Cerebellar nuclear complex (tissue), 1 donor: ENCODE measurements at regions not wholly inside any gene's neighbourhood (a gene's known extent, or its start where the extent isn't known, plus 50 kb on each side); places are given as distances from the start of the nearest gene placed in this dataset.
"Not testable (repeated sequence)": the region's sequence is repeated elsewhere in the genome, so short reads cannot be mapped to it uniquely, and the experiment has no call there.

ENCODE experiments used
- DNase-seq, 2 experiments: peaks; one replicate each; lab custom pipeline; 2025; lab: John Stamatoyannopoulos, UW

GRCh38 chr6:120930500-120930899 lies 403.8 kb downstream of the TBC1D32 start:
- not testable (repeated sequence) for DNase-seq

- DNase-seq, result no peak
Observed at GRCh38 chr6:120924214-120924613, 410.1 kb downstream of the TBC1D32 start.

- DNase-seq, result no peak
Observed at GRCh38 chr6:120918137-120918536, 416.1 kb downstream of the TBC1D32 start.

DNA sequence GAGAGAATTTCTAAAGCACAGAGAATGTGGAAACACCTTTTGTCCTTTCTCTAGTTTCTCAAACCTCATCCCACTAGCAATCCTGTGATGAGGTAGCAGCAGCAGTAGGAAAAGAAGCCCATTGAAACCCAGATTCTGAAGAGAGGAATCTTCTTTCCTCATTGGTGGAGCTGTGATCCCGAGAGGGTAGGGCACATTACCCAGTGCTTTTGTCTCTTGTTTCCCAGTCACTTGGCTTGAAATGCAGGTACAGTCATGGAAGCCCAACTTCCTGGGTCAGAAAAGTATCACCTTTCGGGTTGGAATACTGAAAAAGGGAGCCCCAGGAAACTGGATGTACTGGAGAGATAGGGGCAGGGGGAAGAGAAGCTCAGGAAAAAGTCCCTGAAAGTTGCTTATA lies 417.4 kb downstream of the TBC1D32 start:
- no peak for DNase-seq

GRCh38 chr6:120913486-120913885 lies 420.8 kb downstream of the TBC1D32 start:
- no peak for DNase-seq

DNA sequence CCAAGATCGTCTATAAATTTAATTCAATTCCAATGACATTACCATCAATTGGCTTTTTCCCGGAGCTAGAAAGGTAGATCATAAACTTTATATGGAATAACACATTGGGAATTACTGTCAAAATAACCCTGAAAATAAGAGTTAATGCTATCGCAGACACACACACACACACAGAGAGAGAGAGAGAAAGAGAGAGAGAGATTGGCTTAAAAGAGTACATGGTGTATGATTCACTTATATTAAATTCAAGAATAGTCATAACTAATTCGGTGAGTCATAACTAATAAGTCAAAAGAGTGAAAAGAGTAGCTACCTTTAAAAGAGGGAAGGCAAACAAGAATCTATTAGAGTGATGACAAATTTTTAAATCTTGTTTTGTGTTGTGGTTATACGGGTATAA lies 425.5 kb downstream of the TBC1D32 start:
- no peak for DNase-seq

GRCh38 chr6:120903836-120904235 lies 430.4 kb downstream of the TBC1D32 start:
- no peak for DNase-seq

GRCh38 chr6:120899932-120900331 lies 434.3 kb downstream of the TBC1D32 start:
- DNase-seq, result no peak

DNA sequence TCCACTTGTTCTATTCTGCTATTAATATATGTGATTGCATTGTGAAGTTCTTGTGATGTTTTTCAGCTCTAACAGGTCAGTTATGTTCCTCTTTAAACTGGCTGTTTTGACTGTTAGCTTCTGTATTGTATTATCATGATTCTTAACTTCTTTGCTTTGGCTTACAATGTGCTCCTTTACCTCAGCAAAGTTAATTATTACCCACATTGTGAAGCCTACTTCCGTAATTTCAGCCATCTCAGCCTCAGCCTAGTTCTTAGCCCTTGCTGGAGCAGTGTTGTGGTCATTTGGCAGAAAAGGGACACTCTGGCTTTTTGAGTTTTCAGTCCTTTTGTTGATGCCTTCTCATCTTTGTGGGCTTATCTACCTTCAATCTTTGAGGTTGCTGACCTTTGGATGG lies 440.2 kb downstream of the TBC1D32 start:
- DNase-seq, result no peak

- no peak for DNase-seq
Observed at GRCh38 chr6:120876931-120877330, 457.3 kb downstream of the TBC1D32 start.

DNA sequence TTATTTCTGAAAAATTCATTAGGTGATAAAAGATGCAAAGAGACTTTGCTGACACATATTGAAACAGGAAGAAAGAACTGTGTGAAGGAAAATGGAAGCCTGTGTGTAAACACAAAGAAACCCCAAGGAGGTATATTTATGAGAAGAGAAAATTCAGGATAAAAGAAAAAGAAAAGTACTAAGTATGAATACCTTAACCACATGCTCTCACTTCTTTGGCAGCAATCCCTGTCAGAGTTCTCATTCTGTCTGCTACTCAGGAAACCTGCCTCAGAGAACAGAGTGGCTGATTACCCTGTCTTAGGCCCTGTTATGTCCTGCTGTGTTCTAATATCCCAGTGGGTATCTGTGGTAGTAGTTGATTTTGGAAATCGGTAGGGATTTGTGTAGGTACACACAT lies 457.9 kb downstream of the TBC1D32 start:
- DNase-seq, result no peak

GRCh38 chr6:120875900-120876299 lies 458.4 kb downstream of the TBC1D32 start:
- no peak for DNase-seq

GRCh38 chr6:120874422-120874821 lies 459.9 kb downstream of the TBC1D32 start:
- no peak for DNase-seq

DNA sequence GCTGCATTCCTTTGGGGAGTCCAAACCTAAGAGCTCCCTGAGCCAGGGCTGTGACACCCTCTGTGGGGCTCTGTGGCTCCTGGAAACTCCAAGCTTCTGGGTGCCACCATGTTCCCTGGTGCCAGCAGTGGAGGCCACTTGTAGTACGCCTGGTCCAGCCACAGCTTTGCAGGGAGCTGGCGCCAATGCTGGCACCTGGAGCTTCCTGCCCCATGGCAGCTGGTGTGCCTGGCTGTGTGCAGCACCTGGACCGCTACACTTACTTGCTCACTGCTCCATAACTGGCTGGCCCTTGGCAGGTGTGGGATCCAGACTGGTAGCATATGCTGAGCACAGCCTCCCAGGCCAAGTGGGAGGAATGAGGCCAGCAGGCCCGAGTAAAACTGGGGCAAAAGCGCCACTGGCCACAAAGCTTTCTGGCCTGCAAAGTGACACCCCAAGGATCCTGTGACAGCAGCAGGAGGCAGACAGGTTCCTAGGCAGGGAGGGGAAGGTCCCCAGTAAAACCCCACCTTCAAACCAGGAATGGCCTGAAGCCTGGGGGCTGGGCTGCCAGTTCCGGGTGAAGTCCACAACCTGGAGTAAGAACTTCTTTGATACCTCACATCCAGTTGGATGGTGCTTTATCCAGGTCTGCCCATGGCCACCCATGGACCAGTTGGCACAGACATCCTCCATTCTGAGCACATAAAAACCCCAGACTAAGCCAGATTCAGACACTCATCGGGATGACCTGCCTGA lies 461.0 kb downstream of the TBC1D32 start:
- DNase-seq, result no peak

DNA sequence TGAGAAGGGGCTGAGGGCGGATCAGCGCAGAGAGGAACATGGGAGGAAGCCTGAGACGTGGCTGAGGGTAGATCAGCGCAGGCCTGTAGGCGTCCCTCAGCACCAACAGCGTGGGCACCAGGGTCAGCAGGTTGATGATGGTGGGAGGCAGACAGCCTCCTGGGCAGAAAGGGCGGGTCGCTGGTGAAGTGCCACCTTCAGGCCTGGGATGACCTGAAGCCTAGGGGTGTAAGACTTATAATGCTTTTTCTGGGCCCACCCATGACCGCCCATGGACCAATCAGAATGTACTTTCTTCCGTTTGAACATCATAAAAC lies 462.1 kb downstream of the TBC1D32 start:
- DNase-seq, result no peak

GRCh38 chr6:120871416-120872261 lies 462.6 kb downstream of the TBC1D32 start:
- DNase-seq, result no peak

GRCh38 chr6:120869397-120869796 lies 464.9 kb downstream of the TBC1D32 start:
- no peak for DNase-seq

GRCh38 chr6:120857422-120857821 lies 476.9 kb downstream of the TBC1D32 start:
- DNase-seq, result no peak

DNA sequence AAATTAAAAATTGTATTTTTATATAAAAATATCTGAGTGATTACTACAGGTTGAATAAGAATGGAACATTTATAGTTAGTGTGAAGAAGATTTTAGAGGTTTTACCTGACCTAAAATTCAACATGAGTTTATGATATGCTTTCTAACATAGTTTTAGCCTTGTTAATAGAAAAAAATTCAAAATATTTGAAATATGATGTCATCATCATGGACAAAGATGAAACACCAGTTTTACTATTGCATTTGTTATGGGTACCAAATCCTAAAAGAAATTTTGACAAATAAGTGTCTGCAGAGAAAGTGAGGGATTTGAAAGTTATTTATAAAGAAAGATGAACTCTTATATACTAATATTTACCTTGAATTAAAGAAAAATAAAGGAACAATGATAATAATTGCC lies 479.7 kb downstream of the TBC1D32 start:
- DNase-seq, result no peak

DNA sequence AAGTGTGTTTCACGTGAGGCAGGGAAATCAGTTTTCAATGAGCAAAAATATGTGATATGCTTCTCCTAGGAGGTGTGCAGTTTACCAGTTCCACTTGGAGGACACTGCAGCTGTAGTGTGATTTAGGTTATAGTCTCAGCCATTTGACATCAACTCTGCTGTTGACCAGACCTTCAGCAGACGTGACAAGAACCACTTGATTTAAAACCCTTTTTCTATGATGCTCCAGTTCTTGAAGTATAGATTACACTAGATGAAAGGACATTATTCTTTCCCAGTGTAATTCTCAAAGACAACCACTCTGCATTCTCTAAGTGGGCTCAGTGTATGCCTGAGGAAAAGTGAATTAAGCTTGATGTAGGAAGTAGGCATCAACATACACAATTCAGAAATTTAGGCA lies 480.8 kb downstream of the TBC1D32 start:
- DNase-seq, result no peak

DNA sequence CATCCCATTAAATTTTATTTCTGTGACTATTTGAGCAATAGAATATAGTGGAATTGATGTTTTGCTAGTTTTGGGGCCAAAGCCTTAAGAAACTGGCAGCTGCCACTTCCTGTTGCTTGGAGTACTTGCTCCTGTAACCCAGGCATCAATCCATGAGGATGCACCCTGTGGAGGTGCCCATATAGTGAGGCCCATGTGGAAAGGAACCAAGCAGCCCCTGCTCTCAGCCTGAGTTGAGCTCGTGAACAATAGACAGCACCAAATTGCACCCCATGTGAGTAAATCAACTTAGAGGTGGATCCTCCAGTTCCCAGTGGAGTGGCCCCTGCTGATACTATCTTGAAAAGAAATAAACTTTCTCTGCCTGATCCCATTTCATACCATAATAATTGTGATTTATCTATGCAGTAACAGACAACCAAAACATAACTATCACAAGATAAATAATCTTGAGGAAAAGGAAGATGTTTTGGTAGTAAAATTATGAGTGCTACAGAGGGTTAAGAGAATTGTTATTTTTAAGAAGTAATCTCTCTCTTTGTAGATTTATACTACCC lies 481.9 kb downstream of the TBC1D32 start:
- DNase-seq, result no peak

DNA sequence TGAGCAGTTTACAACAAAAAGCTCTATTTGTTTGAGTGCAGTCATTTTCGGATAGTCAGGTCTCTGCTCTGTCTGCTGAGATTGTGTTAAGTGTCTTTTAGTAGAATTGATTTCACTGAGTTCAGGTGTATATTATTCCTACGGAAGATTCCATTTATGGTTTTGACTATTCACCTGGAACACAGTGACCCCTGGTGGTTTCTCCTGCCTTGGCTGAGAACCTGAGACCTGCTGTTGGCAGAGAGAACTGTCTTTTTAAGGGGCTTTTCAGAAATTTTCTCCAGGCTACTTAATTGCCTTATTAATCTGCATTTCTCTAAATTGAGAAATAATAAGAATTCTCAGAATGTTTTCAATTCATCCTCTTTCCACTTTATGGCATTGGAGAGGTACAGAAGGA lies 508.0 kb downstream of the TBC1D32 start:
- DNase-seq, result no peak

- DNase-seq, result no peak
Observed at GRCh38 chr6:120816794-120817193, 517.5 kb downstream of the TBC1D32 start.
